H9 (cell line): ENCODE measurements at regions not wholly inside any gene's neighbourhood (a gene's known extent, or its start where the extent isn't known, plus 50 kb on each side); places are given as distances from the start of the nearest gene placed in this dataset.

Experiments used
- DNase-seq: peaks from one replicate; pipeline ENCODE4 v3.0.0-alpha.2; 2017
- H2AFZ ChIP-seq: one replicate; pipeline ENCODE4 v1.6.1; 2013; ENCODE audit warnings: mild to moderate bottlenecking, low read length, control low read depth, moderate library complexity
- H2AK5ac ChIP-seq: 2 replicates; pipeline ENCODE4 v1.6.1; 2013; ENCODE audit warnings: low read length, control low read depth, mixed read lengths; ENCODE audit not compliant: insufficient read length
- H2BK120ac ChIP-seq: one replicate; pipeline ENCODE4 v1.6.1; 2013; ENCODE audit warnings: low read depth, mild to moderate bottlenecking, low read length, control low read depth, inconsistent platforms; ENCODE audit not compliant: poor library complexity, severe bottlenecking
- H2BK12ac ChIP-seq: 2 replicates; pipeline ENCODE4 v1.6.1; 2013; ENCODE audit warnings: low read length, control low read depth, mixed read lengths, low read depth; ENCODE audit not compliant: insufficient read length
- H2BK15ac ChIP-seq: 2 replicates; pipeline ENCODE4 v1.6.1; 2013; ENCODE audit warnings: low read depth, low read length, control low read depth
- H2BK20ac ChIP-seq: one replicate; pipeline ENCODE4 v1.6.1; 2013; ENCODE audit warnings: low read depth, mild to moderate bottlenecking, low read length, control low read depth, inconsistent platforms; ENCODE audit not compliant: poor library complexity, severe bottlenecking
- H2BK5ac ChIP-seq: 2 replicates; pipeline ENCODE4 v1.6.1; 2013; ENCODE audit warnings: low read length, control low read depth, mixed read lengths; ENCODE audit not compliant: insufficient read length
- H3K14ac ChIP-seq: 2 replicates; pipeline ENCODE4 v1.6.1; 2013; ENCODE audit warnings: low read length, control low read depth; ENCODE audit not compliant: insufficient read depth
- H3K18ac ChIP-seq: 2 replicates; pipeline ENCODE4 v1.6.1; 2013; ENCODE audit warnings: low read depth, mild to moderate bottlenecking, mixed read lengths, low read length, control low read depth; ENCODE audit not compliant: insufficient read length
- H3K23ac ChIP-seq: 2 replicates; pipeline ENCODE4 v1.6.1; 2013; ENCODE audit warnings: low read length, control low read depth, mixed read lengths, low read depth; ENCODE audit not compliant: insufficient read length
- H3K23me2 ChIP-seq: 2 replicates; pipeline ENCODE4 v1.6.1; 2013; ENCODE audit warnings: low read depth, mild to moderate bottlenecking, mixed read lengths, low read length, control low read depth; ENCODE audit not compliant: insufficient read length, poor library complexity, severe bottlenecking
- H3K27ac ChIP-seq: 2 replicates; pipeline ENCODE4 v1.5.1; 2013; ENCODE audit warnings: low read length, control low read depth, mixed read lengths, low read depth; ENCODE audit not compliant: insufficient read length
- H3K27me3 ChIP-seq: 2 replicates; pipeline ENCODE4 v1.6.1; 2013; ENCODE audit warnings: low read length, control low read depth, inconsistent platforms; ENCODE audit not compliant: insufficient read depth
- H3K4ac ChIP-seq: 2 replicates; pipeline ENCODE4 v1.6.1; 2013; ENCODE audit warnings: low read depth, mild to moderate bottlenecking, control low read depth, inconsistent platforms, low read length, moderate library complexity
- H3K4me1 ChIP-seq: 2 replicates; pipeline ENCODE4 v1.6.1; 2013; ENCODE audit warnings: low read length, control low read depth, inconsistent platforms; ENCODE audit not compliant: insufficient read depth
- H3K4me2 ChIP-seq: 2 replicates; pipeline ENCODE4 v1.6.1; 2013; ENCODE audit warnings: low read length, control low read depth, mixed read lengths; ENCODE audit not compliant: insufficient read length, insufficient read depth
- H3K56ac ChIP-seq: 2 replicates; pipeline ENCODE4 v1.6.1; 2013; ENCODE audit warnings: low read depth, mild to moderate bottlenecking, mixed read lengths, low read length, control low read depth; ENCODE audit not compliant: insufficient read length
- H3K79me1 ChIP-seq: 2 replicates; pipeline ENCODE4 v1.6.1; 2013; ENCODE audit warnings: low read depth, mild to moderate bottlenecking, moderate library complexity, low read length, control low read depth, inconsistent platforms; ENCODE audit not compliant: insufficient read depth, poor library complexity, severe bottlenecking
- H3K79me2 ChIP-seq: 2 replicates; pipeline ENCODE4 v1.6.1; 2013; ENCODE audit warnings: low read length, control low read depth, inconsistent platforms; ENCODE audit not compliant: insufficient read depth
- H3K9ac ChIP-seq: 2 replicates; pipeline ENCODE4 v1.6.1; 2013; ENCODE audit warnings: low read length, control low read depth, mixed read lengths; ENCODE audit not compliant: insufficient read length; ENCODE audit errors: extremely low read depth
- H3K9me3 ChIP-seq: one replicate; pipeline ENCODE4 v1.6.1; 2013; ENCODE audit warnings: low read depth, low read length, inconsistent platforms; ENCODE audit not compliant: control insufficient read depth
- H3T11ph ChIP-seq: one replicate; pipeline ENCODE4 v1.6.1; 2013; ENCODE audit warnings: mild to moderate bottlenecking, low read length, control low read depth, inconsistent platforms
- H4K20me1 ChIP-seq: one replicate; pipeline ENCODE4 v1.6.1; 2013; ENCODE audit not compliant: control insufficient read depth, insufficient read length, insufficient read depth
- H4K5ac ChIP-seq: 2 replicates; pipeline ENCODE4 v1.6.1; 2013; ENCODE audit warnings: low read depth, mild to moderate bottlenecking, mixed read lengths, low read length, control low read depth; ENCODE audit not compliant: insufficient read length
- H4K8ac ChIP-seq: replicated peaks from 2 replicates; pipeline ENCODE4 v1.6.1; 2013; ENCODE audit warnings: low read length, control low read depth, mixed read lengths, low read depth; ENCODE audit not compliant: insufficient read length
- H4K91ac ChIP-seq: 2 replicates; pipeline ENCODE4 v1.6.1; 2013; ENCODE audit warnings: low read depth, mild to moderate bottlenecking, moderate library complexity, mixed read lengths, low read length, control low read depth; ENCODE audit not compliant: insufficient read length
- H3K27ac Mint-ChIP-seq, 3 experiments: 2 replicates in 2 of 3; 3 replicates in 1 of 3; pipeline ENCODE4 v1.8.0; 2020 to 2021; ENCODE audit warnings: mixed read lengths in 3 of 3, mild to moderate bottlenecking in 1 of 3, moderate library complexity in 1 of 3
- H3K27me3 Mint-ChIP-seq: 2 replicates; pipeline ENCODE4 v1.8.0; 2021; ENCODE audit warnings: low read depth, mild to moderate bottlenecking, moderate library complexity, mixed read lengths
- H3K36me3 Mint-ChIP-seq, 3 experiments: 2 replicates in 2 of 3; 3 replicates in 1 of 3; pipeline ENCODE4 v1.8.0; 2020 to 2021; ENCODE audit warnings: low read depth in 3 of 3, mixed read lengths in 3 of 3; ENCODE audit not compliant: insufficient read depth in 1 of 3
- H3K4me1 Mint-ChIP-seq, 2 experiments: 2 replicates each; pipeline ENCODE4 v1.8.0; 2020; ENCODE audit warnings: mixed read lengths in 2 of 2
- H3K4me3 Mint-ChIP-seq, 2 experiments: 2 replicates in 1 of 2; 3 replicates in 1 of 2; pipeline ENCODE4 v1.8.0; 2020 to 2021; ENCODE audit warnings: mild to moderate bottlenecking in 2 of 2, mixed read lengths in 2 of 2, moderate library complexity in 1 of 2
- H3K9me3 Mint-ChIP-seq, 2 experiments: 2 replicates in 1 of 2; 3 replicates in 1 of 2; pipeline ENCODE4 v1.8.0; 2020; ENCODE audit warnings: mild to moderate bottlenecking in 2 of 2, mixed read lengths in 2 of 2, moderate library complexity in 1 of 2
- CTCF ChIP-seq: fragments of 200-600 bp; sonication (generic); conservative IDR thresholded peaks from 3 replicates; pipeline ENCODE4 v1.8.0; 2021; ENCODE audit warnings: antibody characterized with exemption, mild to moderate bottlenecking

- no peak overlapping the region for H4K5ac ChIP-seq
- no peak overlapping the region for H2BK5ac ChIP-seq
- H3K79me1 ChIP-seq, result no peaks in the 10 kb centered on the region
- no peak overlapping the region for H2BK120ac ChIP-seq
- H2AK5ac ChIP-seq, result no peak overlapping the region
- H3T11ph ChIP-seq, result no peak overlapping the region
- H3K79me2 ChIP-seq, result no peaks in the 10 kb centered on the region
- H4K91ac ChIP-seq, result no peak overlapping the region
- TF ChIP-seq CTCF, result peak; percentile 44
- no peak overlapping the region for H3K56ac ChIP-seq
- H2BK20ac ChIP-seq, result no peak overlapping the region
- no peak overlapping the region for H3K18ac ChIP-seq
- H3K9ac ChIP-seq, result no peak overlapping the region
- no peaks in the 10 kb centered on the region for H3K9me3 Mint-ChIP-seq
- no peak overlapping the region for H2BK12ac ChIP-seq
- H3K9me3 ChIP-seq, result no peaks in the 10 kb centered on the region
- H4K20me1 ChIP-seq, result no peaks in the 10 kb centered on the region
- H3K4me1 ChIP-seq, result no peaks in the 10 kb centered on the region
- H3K23ac ChIP-seq, result no peak overlapping the region
- no peak overlapping the region for H4K8ac ChIP-seq
- no peak overlapping the region for H3K27ac ChIP-seq
- H3K4ac ChIP-seq, result no peak overlapping the region
- H3K4me1 Mint-ChIP-seq, result no peaks in the 10 kb centered on the region
- no peak overlapping the region for H3K4me2 ChIP-seq
- no peak overlapping the region for H3K27ac Mint-ChIP-seq
- DNase-seq, result no peak
- no peak overlapping the region for H2AFZ ChIP-seq
- no peak overlapping the region for H3K4me3 Mint-ChIP-seq
- H3K23me2 ChIP-seq, result no peaks in the 10 kb centered on the region
- H3K14ac ChIP-seq, result no peak overlapping the region
- no peak overlapping the region for H2BK15ac ChIP-seq
- no peaks in the 10 kb centered on the region for H3K27me3 ChIP-seq
- H3K27me3 Mint-ChIP-seq, result no peaks in the 10 kb centered on the region
- no peaks in the 10 kb centered on the region for H3K36me3 Mint-ChIP-seq
These were observed 1232.0 kb downstream of the KCNT2 start for GRCh38 chr1:195376190-195376589.
